ENCODE measurements at regions not wholly inside any gene's neighbourhood (a gene's known extent, or its start where the extent isn't known, plus 50 kb on each side); places are given as distances from the start of the nearest gene placed in this dataset.

DNA sequence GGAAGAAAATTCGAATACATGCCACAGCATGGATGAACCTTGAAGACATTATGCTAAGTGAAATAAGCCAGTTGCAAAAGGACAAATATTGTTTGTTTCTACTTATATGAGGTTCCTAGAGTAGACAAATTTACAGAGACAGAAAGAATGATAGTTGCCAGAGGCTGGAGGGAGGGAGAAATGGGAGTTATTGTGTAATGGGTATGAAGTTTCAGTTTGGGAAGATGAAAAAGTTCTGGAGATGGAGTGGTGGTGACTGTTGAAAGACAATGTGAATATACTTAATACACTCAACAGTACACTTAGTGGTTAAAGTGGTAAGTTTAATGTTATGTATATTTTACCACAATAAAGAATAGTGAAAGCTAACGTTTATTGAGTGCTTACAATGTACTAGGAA is 99.6 kb upstream of the SLC44A1 start:
- no peak overlapping the region for H3K27ac ChIP-seq (ENCODE audit: low read depth, low read length, poor library complexity, severe bottlenecking)
- TF ChIP-seq EZH2phosphoT487 (IDR thresholded peaks at IDR 0.05; ENCODE audit: borderline replicate concordance, low read depth, low read length): no peak
- TF ChIP-seq, protein P1, sequence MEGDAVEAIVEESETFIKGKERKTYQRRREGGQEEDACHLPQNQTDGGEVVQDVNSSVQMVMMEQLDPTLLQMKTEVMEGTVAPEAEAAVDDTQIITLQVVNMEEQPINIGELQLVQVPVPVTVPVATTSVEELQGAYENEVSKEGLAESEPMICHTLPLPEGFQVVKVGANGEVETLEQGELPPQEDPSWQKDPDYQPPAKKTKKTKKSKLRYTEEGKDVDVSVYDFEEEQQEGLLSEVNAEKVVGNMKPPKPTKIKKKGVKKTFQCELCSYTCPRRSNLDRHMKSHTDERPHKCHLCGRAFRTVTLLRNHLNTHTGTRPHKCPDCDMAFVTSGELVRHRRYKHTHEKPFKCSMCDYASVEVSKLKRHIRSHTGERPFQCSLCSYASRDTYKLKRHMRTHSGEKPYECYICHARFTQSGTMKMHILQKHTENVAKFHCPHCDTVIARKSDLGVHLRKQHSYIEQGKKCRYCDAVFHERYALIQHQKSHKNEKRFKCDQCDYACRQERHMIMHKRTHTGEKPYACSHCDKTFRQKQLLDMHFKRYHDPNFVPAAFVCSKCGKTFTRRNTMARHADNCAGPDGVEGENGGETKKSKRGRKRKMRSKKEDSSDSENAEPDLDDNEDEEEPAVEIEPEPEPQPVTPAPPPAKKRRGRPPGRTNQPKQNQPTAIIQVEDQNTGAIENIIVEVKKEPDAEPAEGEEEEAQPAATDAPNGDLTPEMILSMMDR (conservative IDR thresholded peaks at IDR 0.05; ENCODE audit: low read length): no peak
- no peak overlapping the region for H3K4me3 ChIP-seq (ENCODE audit: low read depth, low read length, poor library complexity, severe bottlenecking)
- BruUV-seq (replicated peaks): no TSS peak
- no peak overlapping the region for H2AFZ ChIP-seq (ENCODE audit: low read length)
- POLR2A ChIA-PET: no interaction called here
- H3K9me3 ChIP-seq (ENCODE audit: low read length): no peaks in the 10 kb centered on the region
- H3K4me2 ChIP-seq (ENCODE audit: low read length): no peak overlapping the region
- no peaks in the 10 kb centered on the region for H3K9me2 ChIP-seq (ENCODE audit: insufficient read depth, low read length)
- no peaks in the 10 kb centered on the region for H4K20me1 ChIP-seq (ENCODE audit: insufficient read depth, low read length)
- no peak for DNase-seq (ENCODE audit: low spot score)
- CTCF ChIA-PET (ENCODE audit: unreplicated experiment): no interaction called here
- intact Hi-C loops (cut with micrococcal nuclease; ENCODE audit: unreplicated experiment): no loop called here
- no peaks in the 10 kb centered on the region for H3K36me3 ChIP-seq (ENCODE audit: insufficient read depth, low read length)
- no peaks in the 10 kb centered on the region for H3K79me2 ChIP-seq (ENCODE audit: insufficient read depth, low read depth, low read length)
- no peaks in the 10 kb centered on the region for H3K4me1 ChIP-seq (ENCODE audit: insufficient read depth, low read length, poor library complexity, severe bottlenecking)

DNA sequence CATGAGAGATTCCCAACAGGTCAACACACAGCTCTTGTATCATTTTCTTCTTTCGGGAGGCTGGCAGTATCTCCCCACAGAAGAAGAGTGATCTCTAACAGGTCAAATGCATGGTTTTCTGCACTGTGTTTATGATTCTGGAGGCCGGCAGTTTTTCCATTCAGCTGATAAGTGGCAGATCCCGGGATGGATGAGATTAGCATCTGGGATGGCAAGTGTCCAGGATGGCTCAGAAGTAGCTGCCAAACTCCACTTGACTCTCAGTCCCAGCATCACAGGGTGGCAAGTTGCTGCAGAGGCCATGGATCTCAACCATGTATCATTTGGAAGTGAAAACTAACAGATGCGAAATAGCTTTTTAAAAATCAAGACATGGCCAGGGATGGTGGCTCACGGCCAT is 97.8 kb upstream of the SLC44A1 start:
- no peak overlapping the region for H3K4me2 ChIP-seq (ENCODE audit: low read length)
- ChIA-PET POLR2A (interaction anchor here (0.5 to 0.9 kb wide), 3 partner anchors 57 to 535 kb away, joined by 3 read pairs; no protein-coding TSS in a partner anchor), CTCF (ENCODE audit: unreplicated experiment) (no interaction called here)
- no peaks in the 10 kb centered on the region for H3K9me3 ChIP-seq (ENCODE audit: low read length)
- DNase-seq (ENCODE audit: low spot score): no peak
- intact Hi-C loops (cut with micrococcal nuclease; ENCODE audit: unreplicated experiment): no loop called here
- no peak overlapping the region for H3K27ac ChIP-seq (ENCODE audit: low read depth, low read length, poor library complexity, severe bottlenecking)
- no peak overlapping the region for H2AFZ ChIP-seq (ENCODE audit: low read length)
- no peaks in the 10 kb centered on the region for H3K9me2 ChIP-seq (ENCODE audit: insufficient read depth, low read length)
- H3K4me1 ChIP-seq (ENCODE audit: insufficient read depth, low read length, poor library complexity, severe bottlenecking): peaks cover 5% of the 10 kb centered on the region
- H3K79me2 ChIP-seq (ENCODE audit: insufficient read depth, low read depth, low read length): no peaks in the 10 kb centered on the region
- H3K4me3 ChIP-seq (ENCODE audit: low read depth, low read length, poor library complexity, severe bottlenecking): no peak overlapping the region
- H4K20me1 ChIP-seq (ENCODE audit: insufficient read depth, low read length): no peaks in the 10 kb centered on the region
- no peak for TF ChIP-seq EZH2phosphoT487 (IDR thresholded peaks at IDR 0.05; ENCODE audit: borderline replicate concordance, low read depth, low read length)
- TF ChIP-seq, protein P1 (conservative IDR thresholded peaks at IDR 0.05; ENCODE audit: low read length): no peak
- no TSS peak for BruUV-seq (replicated peaks)
- no peaks in the 10 kb centered on the region for H3K36me3 ChIP-seq (ENCODE audit: insufficient read depth, low read length)

DNA sequence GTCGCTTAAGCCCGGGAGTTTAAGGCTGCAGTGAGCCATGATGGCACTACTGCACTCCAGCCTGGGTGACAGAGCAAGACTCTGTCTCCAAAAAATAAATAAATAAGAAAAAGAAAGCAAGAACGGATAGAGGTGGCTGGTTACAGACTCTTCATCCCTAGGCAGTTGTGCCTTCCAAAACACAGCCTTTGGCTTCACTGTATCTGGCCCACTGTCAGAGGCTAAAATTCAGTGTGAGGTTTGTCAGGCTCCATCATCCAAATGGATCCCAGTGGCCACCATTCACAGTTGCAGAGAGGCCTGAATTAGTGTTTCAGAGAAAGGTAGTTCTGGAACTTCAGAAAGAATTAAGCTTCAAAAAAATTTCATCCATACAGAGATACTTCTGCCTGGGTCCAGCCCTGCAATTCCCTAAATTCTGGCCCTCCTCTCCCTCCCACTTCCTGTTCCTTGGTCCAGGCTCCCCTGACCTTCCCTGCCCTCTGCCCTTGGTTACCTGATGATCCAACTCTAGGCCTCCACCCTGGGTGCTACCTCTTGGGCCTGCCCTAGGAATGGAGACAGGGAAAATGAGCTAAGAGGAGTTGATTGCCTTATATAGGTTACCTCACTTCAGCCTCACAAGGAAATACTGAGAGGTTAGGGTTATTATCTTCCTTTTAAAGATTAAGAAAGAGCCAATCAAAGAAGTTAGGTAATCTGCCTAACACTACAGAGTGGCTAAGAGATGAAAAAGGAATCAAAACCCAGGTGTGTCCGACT is 97.2 kb upstream of the SLC44A1 start:
- no peak overlapping the region for H3K4me2 ChIP-seq (ENCODE audit: low read length)
- CTCF ChIA-PET (ENCODE audit: unreplicated experiment): no interaction called here

More for the DNA sequence above, 97.2 kb upstream of the SLC44A1 start:
- Histone ChIP-seq H3K4me1 (ENCODE audit: insufficient read depth, low read length, poor library complexity, severe bottlenecking) (peaks cover 5% of the 10 kb centered on the region), H3K36me3 (ENCODE audit: insufficient read depth, low read length) (no peaks in the 10 kb centered on the region), H4K20me1 (ENCODE audit: insufficient read depth, low read length) (no peaks in the 10 kb centered on the region), H3K79me2 (ENCODE audit: insufficient read depth, low read depth, low read length) (no peaks in the 10 kb centered on the region), H3K9me3 (ENCODE audit: low read length) (no peaks in the 10 kb centered on the region), H3K27ac (ENCODE audit: low read depth, low read length, poor library complexity, severe bottlenecking) (no peak overlapping the region), H3K4me3 (ENCODE audit: low read depth, low read length, poor library complexity, severe bottlenecking) (no peak overlapping the region), H2AFZ (ENCODE audit: low read length) (no peak overlapping the region), H3K9me2 (ENCODE audit: insufficient read depth, low read length) (no peaks in the 10 kb centered on the region)
- POLR2A ChIA-PET: interaction anchor here (0.5 to 0.9 kb wide), 2 partner anchors 58 to 534 kb away, joined by 3 read pairs; no protein-coding TSS in a partner anchor
- DNase-seq (ENCODE audit: low spot score): no peak
- intact Hi-C loops (cut with micrococcal nuclease; ENCODE audit: unreplicated experiment): no loop called here
- no peak for TF ChIP-seq EZH2phosphoT487 (IDR thresholded peaks at IDR 0.05; ENCODE audit: borderline replicate concordance, low read depth, low read length)
- TF ChIP-seq, protein P1 (conservative IDR thresholded peaks at IDR 0.05; ENCODE audit: low read length): no peak
- BruUV-seq (replicated peaks): no TSS peak

Data from OCI-LY7 (cell line).